OCI-M2 (cell line): ENCODE measurements at regions not wholly inside any gene's neighbourhood (a gene's known extent, or its start where the extent isn't known, plus 50 kb on each side); places are given as distances from the start of the nearest gene placed in this dataset.
"Not testable (repeated sequence)": the region's sequence is repeated elsewhere in the genome, so short reads cannot be mapped to it uniquely, and the experiment has no call there.

Source experiments
- DNase-seq: peaks from one replicate; lab custom pipeline; 2025; ENCODE audit not compliant: unreplicated experiment; lab: John Stamatoyannopoulos, UW

- no peak for DNase-seq
Measured at GRCh38 chr15:19944261-19944888, 597.2 kb downstream of the GOLGA6L6 start.

- no peak for DNase-seq
Measured at GRCh38 chr15:19943515-19943914, 598.1 kb downstream of the GOLGA6L6 start.

- DNase-seq, result not testable (repeated sequence)
Measured at GRCh38 chr15:19903281-19903680, 638.3 kb downstream of the GOLGA6L6 start.

GRCh38 chr15:19902388-19902787 is 639.2 kb downstream of the GOLGA6L6 start:
- not testable (repeated sequence) for DNase-seq

GRCh38 chr15:19901414-19901813 is 640.2 kb downstream of the GOLGA6L6 start:
- not testable (repeated sequence) for DNase-seq

- DNase-seq, result no peak
Measured at GRCh38 chr15:19899021-19899824, 642.4 kb downstream of the GOLGA6L6 start.

- not testable (repeated sequence) for DNase-seq
Measured at GRCh38 chr15:19888811-19889210, 652.8 kb downstream of the GOLGA6L6 start.

- not testable (repeated sequence) for DNase-seq
Measured at GRCh38 chr15:19844061-19844460, 697.5 kb downstream of the GOLGA6L6 start.
